ENCODE measurements at regions not wholly inside any gene's neighbourhood (a gene's known extent, or its start where the extent isn't known, plus 50 kb on each side); places are given as distances from the start of the nearest gene placed in this dataset.

DNA sequence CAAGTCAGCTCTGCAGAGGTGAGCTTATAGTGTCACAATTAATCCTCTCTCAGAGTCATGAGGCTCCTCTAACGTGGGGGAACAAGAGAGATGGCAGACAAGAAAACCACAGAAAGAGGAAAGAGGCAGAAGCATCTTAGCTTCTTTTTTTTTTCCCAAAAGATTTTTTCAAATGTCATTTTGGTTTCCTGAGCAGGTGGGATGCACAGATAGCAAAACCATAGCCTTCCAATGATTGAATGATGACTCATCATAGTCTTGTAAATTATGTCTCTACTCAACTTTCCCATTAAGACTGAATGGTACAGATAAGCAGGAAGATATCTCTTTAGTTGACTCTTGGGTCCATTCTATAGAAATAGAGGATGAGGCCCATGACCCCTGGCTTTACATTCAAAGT, 162.8 kb upstream of the ZFHX3 start:
- Histone ChIP-seq H4K20me1 (ENCODE audit: control insufficient read depth, insufficient read depth) (no peaks in the 10 kb centered on the region), H3K79me2 (ENCODE audit: control insufficient read depth, insufficient read depth, low read length) (no peaks in the 10 kb centered on the region), H3K4me1 (ENCODE audit: control insufficient read depth, insufficient read depth, low read length) (no peaks in the 10 kb centered on the region), H3K27ac (ENCODE audit: control insufficient read depth, insufficient read depth) (no peak overlapping the region), H3K9me3 (replicated peaks; ENCODE audit: control insufficient read depth, insufficient read depth, low read length) (no peaks in the 10 kb centered on the region), H3K4me3 (no peak overlapping the region), H2AFZ (ENCODE audit: control insufficient read depth, low read depth, low read length) (no peak overlapping the region), H3K27me3 (replicated peaks in 1 of 2; ENCODE audit: control insufficient read depth in 2 of 2, insufficient read depth in 2 of 2, low read length in 1 of 2) (no peaks in the 10 kb centered on the region), H3K9ac (ENCODE audit: control insufficient read depth, insufficient read depth, low read length) (no peak overlapping the region), H3K4me2 (ENCODE audit: control insufficient read depth, insufficient read depth) (no peak overlapping the region), H3K36me3 (ENCODE audit: control insufficient read depth in 2 of 2, insufficient read depth in 2 of 2, low read length in 1 of 2) (no peaks in the 10 kb centered on the region)
- no peak for FAIRE-seq
- intact Hi-C loops (cut with micrococcal nuclease; ENCODE audit: unreplicated experiment) = no loop called here
- no peak for ATAC-seq
- no TSS peak for BruUV-seq (replicated peaks)
- in situ Hi-C loops (cut with MboI) = no loop called here
- TF ChIP-seq, protein P1, sequence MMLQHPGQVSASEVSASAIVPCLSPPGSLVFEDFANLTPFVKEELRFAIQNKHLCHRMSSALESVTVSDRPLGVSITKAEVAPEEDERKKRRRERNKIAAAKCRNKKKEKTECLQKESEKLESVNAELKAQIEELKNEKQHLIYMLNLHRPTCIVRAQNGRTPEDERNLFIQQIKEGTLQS (IDR thresholded peaks at IDR 0.05; ENCODE audit: borderline replicate concordance, extremely low read depth, low read depth, low read length) = no peak
- TF ChIP-seq CHD4 (IDR thresholded peaks at IDR 0.05) (no peak), GATAD2B (conservative IDR thresholded peaks at IDR 0.05; ENCODE audit: low read depth) (no peak), CHD2 (IDR thresholded peaks at IDR 0.05; ENCODE audit: borderline replicate concordance, low read depth, low read length) (no peak), RFX5 (IDR thresholded peaks at IDR 0.05; ENCODE audit: low read depth, low read length) (no peak), NFIC (IDR thresholded peaks at IDR 0.05; ENCODE audit: low read depth, low read length) (no peak)
- SMC1A ChIA-PET (ENCODE audit: uncharacterized antibody, unreplicated experiment) = no interaction called here
- 7% methylated on average over 1 of the region's 1 CpG for WGBS (ENCODE audit: insufficient coverage, insufficient replicate concordance, low lambda C conversion rate, missing lambda C conversion rate)
- CTCF ChIA-PET = interaction anchor here (1.5 kb wide), 1 partner anchor 9 kb away, joined by 3 read pairs; no protein-coding TSS in a partner anchor
- RAD21 ChIA-PET (ENCODE audit: unreplicated experiment) = no interaction called here
- POLR2A ChIA-PET = no interaction called here
- DNase-seq (ENCODE audit: low read depth, low spot score) = no peak

DNA sequence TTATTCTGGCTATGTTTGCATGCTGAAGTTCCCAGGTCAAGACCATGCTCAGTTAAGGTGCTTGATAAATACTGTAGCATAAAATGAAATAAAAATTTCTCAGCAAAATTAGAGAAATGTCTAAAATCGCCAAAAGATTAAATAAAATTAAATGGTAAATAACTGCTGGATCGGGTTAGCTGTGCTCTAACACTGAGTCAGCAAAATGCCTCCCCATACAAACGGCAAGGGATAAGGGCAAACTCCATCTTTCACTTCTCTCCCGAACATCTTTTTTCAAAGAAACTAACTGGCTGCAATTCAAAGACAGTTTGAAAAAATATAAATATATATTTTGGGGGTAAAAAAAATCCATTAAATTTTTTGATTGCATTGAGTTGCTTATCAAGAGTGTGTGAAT, 162.2 kb upstream of the ZFHX3 start:
- BruUV-seq (replicated peaks) = no TSS peak
- Histone ChIP-seq H3K27me3 (replicated peaks in 1 of 2; ENCODE audit: control insufficient read depth in 2 of 2, insufficient read depth in 2 of 2, low read length in 1 of 2) (no peaks in the 10 kb centered on the region), H3K36me3 (ENCODE audit: control insufficient read depth in 2 of 2, insufficient read depth in 2 of 2, low read length in 1 of 2) (no peaks in the 10 kb centered on the region), H3K27ac (ENCODE audit: control insufficient read depth, insufficient read depth) (no peak overlapping the region), H3K4me1 (ENCODE audit: control insufficient read depth, insufficient read depth, low read length) (no peaks in the 10 kb centered on the region), H3K9ac (ENCODE audit: control insufficient read depth, insufficient read depth, low read length) (no peak overlapping the region), H3K9me3 (replicated peaks; ENCODE audit: control insufficient read depth, insufficient read depth, low read length) (no peaks in the 10 kb centered on the region), H4K20me1 (ENCODE audit: control insufficient read depth, insufficient read depth) (no peaks in the 10 kb centered on the region), H2AFZ (ENCODE audit: control insufficient read depth, low read depth, low read length) (no peak overlapping the region), H3K4me2 (ENCODE audit: control insufficient read depth, insufficient read depth) (no peak overlapping the region), H3K79me2 (ENCODE audit: control insufficient read depth, insufficient read depth, low read length) (no peaks in the 10 kb centered on the region), H3K4me3 (no peak overlapping the region)
- ChIA-PET POLR2A (no interaction called here), RAD21 (ENCODE audit: unreplicated experiment) (no interaction called here), CTCF (no interaction called here), SMC1A (ENCODE audit: uncharacterized antibody, unreplicated experiment) (no interaction called here)
- intact Hi-C loops (cut with micrococcal nuclease; ENCODE audit: unreplicated experiment) (no loop called here), in situ Hi-C loops (cut with MboI) (no loop called here)
- ATAC-seq (no peak), DNase-seq (ENCODE audit: low read depth, low spot score) (no peak), FAIRE-seq (no peak)
- WGBS (ENCODE audit: insufficient coverage, insufficient replicate concordance, low lambda C conversion rate, missing lambda C conversion rate) = 15% methylated on average over 4 of the region's 4 CpGs
- TF ChIP-seq ATF7 (IDR thresholded peaks at IDR 0.05; ENCODE audit: low read depth) = no peak
- no peak for TF ChIP-seq POU2F2 (IDR thresholded peaks at IDR 0.05; ENCODE audit: borderline replicate concordance, low read depth, low read length)
- TF ChIP-seq ZSCAN29 (IDR thresholded peaks at IDR 0.05) = no peak
- TF ChIP-seq, protein P2, sequence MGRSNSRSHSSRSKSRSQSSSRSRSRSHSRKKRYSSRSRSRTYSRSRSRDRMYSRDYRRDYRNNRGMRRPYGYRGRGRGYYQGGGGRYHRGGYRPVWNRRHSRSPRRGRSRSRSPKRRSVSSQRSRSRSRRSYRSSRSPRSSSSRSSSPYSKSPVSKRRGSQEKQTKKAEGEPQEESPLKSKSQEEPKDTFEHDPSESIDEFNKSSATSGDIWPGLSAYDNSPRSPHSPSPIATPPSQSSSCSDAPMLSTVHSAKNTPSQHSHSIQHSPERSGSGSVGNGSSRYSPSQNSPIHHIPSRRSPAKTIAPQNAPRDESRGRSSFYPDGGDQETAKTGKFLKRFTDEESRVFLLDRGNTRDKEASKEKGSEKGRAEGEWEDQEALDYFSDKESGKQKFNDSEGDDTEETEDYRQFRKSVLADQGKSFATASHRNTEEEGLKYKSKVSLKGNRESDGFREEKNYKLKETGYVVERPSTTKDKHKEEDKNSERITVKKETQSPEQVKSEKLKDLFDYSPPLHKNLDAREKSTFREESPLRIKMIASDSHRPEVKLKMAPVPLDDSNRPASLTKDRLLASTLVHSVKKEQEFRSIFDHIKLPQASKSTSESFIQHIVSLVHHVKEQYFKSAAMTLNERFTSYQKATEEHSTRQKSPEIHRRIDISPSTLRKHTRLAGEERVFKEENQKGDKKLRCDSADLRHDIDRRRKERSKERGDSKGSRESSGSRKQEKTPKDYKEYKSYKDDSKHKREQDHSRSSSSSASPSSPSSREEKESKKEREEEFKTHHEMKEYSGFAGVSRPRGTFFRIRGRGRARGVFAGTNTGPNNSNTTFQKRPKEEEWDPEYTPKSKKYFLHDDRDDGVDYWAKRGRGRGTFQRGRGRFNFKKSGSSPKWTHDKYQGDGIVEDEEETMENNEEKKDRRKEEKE (IDR thresholded peaks at IDR 0.05) = no peak
- TF ChIP-seq, protein P3, sequence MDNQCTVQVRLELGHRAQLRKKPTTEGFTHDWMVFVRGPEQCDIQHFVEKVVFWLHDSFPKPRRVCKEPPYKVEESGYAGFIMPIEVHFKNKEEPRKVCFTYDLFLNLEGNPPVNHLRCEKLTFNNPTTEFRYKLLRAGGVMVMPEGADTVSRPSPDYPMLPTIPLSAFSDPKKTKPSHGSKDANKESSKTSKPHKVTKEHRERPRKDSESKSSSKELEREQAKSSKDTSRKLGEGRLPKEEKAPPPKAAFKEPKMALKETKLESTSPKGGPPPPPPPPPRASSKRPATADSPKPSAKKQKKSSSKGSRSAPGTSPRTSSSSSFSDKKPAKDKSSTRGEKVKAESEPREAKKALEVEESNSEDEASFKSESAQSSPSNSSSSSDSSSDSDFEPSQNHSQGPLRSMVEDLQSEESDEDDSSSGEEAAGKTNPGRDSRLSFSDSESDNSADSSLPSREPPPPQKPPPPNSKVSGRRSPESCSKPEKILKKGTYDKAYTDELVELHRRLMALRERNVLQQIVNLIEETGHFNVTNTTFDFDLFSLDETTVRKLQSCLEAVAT (IDR thresholded peaks at IDR 0.05) = no peak
- no peak for TF ChIP-seq TBL1XR1 (IDR thresholded peaks at IDR 0.05; ENCODE audit: low read depth, low read length)
- no peak for TF ChIP-seq HCFC1 (IDR thresholded peaks at IDR 0.05; ENCODE audit: low read length)
- TF ChIP-seq SRF (IDR thresholded peaks at IDR 0.05; ENCODE audit: low read depth in 2 of 2, low read length in 2 of 2) = no peak
